K562 (cell line): ENCODE measurements at regions not wholly inside any gene's neighbourhood (a gene's known extent, or its start where the extent isn't known, plus 50 kb on each side); places are given as distances from the start of the nearest gene placed in this dataset.

Experiments used
- ATAC-seq: fragments of 200-7000 bp; cut with Tn5 transposase; 3 replicates; pipeline ENCODE4 v1.9.1; 2020; ENCODE audit warnings: moderate library complexity
- BruUV-seq: library from RNA; stranded (reverse); fragments of 400-500 nt; replicated peaks from 2 replicates; lab custom pipeline; 2021; lab: Mats Ljungman, UMichigan
- CTCF ChIA-PET: fragments of 300-600 bp; formaldehyde crosslinking; extraction: SDS; loops from one replicate; lab custom pipeline; 2021; ENCODE audit warnings: low intra/inter-chr PET ratio; lab: Yijun Ruan, JAX
- POLR2A ChIA-PET: fragments of 300-600, 350-650 bp; sonication (Branson Sonifier 250); formaldehyde crosslinking; extraction: SDS; loops from one replicate; lab custom pipeline; 2021; ENCODE audit warnings: antibody characterized with exemption, inconsistent platforms; lab: Yijun Ruan, JAX
- DNase-seq, 4 experiments: peaks; one replicate each; pipeline versions ENCODE4 v3.0.0 to v3.0.0-alpha.2; 2011 to 2018; ENCODE audit warnings: low spot score in 3 of 4, mixed read lengths in 3 of 4; ENCODE audit errors: extremely low read depth in 1 of 4
- FAIRE-seq: peaks from 2 replicates; lab custom pipeline; 2011; peaks lifted over from hg19 to GRCh38; lab: Jason Lieb, UNC
- H2AFZ ChIP-seq: 2 replicates; pipeline ENCODE4 v1.6.0; 2011; ENCODE audit warnings: low read depth, low read length, control low read depth, inconsistent platforms
- H3K27ac ChIP-seq: fragments of 200-600 bp; 3 replicates; pipeline ENCODE4 v1.8.0; 2011; ENCODE audit warnings: low read depth, mild to moderate bottlenecking, control low read depth, inconsistent platforms, low read length, moderate library complexity, mixed read lengths; ENCODE audit errors: extremely low read depth
- H3K27me3 ChIP-seq, 2 experiments: fragments of 300-600 bp in 1 of 2; 2 replicates in 1 of 2; 3 replicates in 1 of 2; pipeline versions ENCODE4 v1.6.0 to v1.8.0; 2011; ENCODE audit warnings: inconsistent platforms in 2 of 2, low read length in 2 of 2, mild to moderate bottlenecking in 1 of 2, mixed read lengths in 1 of 2, moderate library complexity in 1 of 2; ENCODE audit not compliant: control insufficient read depth in 2 of 2, insufficient read depth in 2 of 2
- H3K36me3 ChIP-seq: fragments of 300-600 bp; 3 replicates; pipeline ENCODE4 v1.8.0; 2011; ENCODE audit warnings: mild to moderate bottlenecking, low read length, inconsistent platforms; ENCODE audit not compliant: control insufficient read depth, insufficient read depth
- H3K4me1 ChIP-seq, 2 experiments: fragments of 200-600 bp in 1 of 2; replicated peaks in 1 of 2; 2 replicates in 1 of 2; 3 replicates in 1 of 2; pipeline versions ENCODE4 v1.5.1 to v1.8.0; 2011; ENCODE audit warnings: inconsistent platforms in 2 of 2, low read length in 2 of 2, mild to moderate bottlenecking in 1 of 2, mixed read lengths in 1 of 2, moderate library complexity in 1 of 2; ENCODE audit not compliant: control insufficient read depth in 2 of 2, insufficient read depth in 2 of 2
- H3K4me2 ChIP-seq: 2 replicates; pipeline ENCODE4 v1.6.1; 2011; ENCODE audit warnings: low read length, control low read depth, inconsistent platforms, mixed read lengths; ENCODE audit not compliant: insufficient read depth
- H3K4me3 ChIP-seq: fragments of 200-600 bp; sonication (generic), shearing (Covaris generic); 2 replicates; pipeline ENCODE4 v1.5.1; 2016; ENCODE audit warnings: control low read depth, inconsistent platforms
- H3K79me2 ChIP-seq: fragments of 200-600 bp; 3 replicates; pipeline ENCODE4 v1.8.0; 2011; ENCODE audit warnings: low read length, inconsistent platforms; ENCODE audit not compliant: control insufficient read depth, insufficient read depth
- H3K9ac ChIP-seq, 2 experiments: 2 replicates each; pipeline versions ENCODE4 v1.6.0 to v1.6.1; 2011; ENCODE audit warnings: low read depth in 2 of 2, low read length in 2 of 2, control low read depth in 1 of 2, inconsistent platforms in 1 of 2, mild to moderate bottlenecking in 1 of 2, mixed read lengths in 1 of 2; ENCODE audit not compliant: insufficient read depth in 1 of 2
- H3K9me1 ChIP-seq: one replicate; pipeline ENCODE4 v1.6.0; 2011; ENCODE audit warnings: inconsistent platforms, mild to moderate bottlenecking, low read length, moderate library complexity; ENCODE audit not compliant: control insufficient read depth, insufficient read depth
- H3K9me3 ChIP-seq: replicated peaks from 2 replicates; pipeline ENCODE4 v1.5.1; 2011; ENCODE audit warnings: low read depth, low read length, inconsistent platforms; ENCODE audit not compliant: control insufficient read depth, insufficient read depth
- H4K20me1 ChIP-seq: replicated peaks from 2 replicates; pipeline ENCODE4 v1.6.1; 2011; ENCODE audit warnings: low read length, inconsistent platforms, mixed read lengths; ENCODE audit not compliant: control insufficient read depth, insufficient read depth
- CBX1 ChIP-seq: sonication (generic); IDR thresholded peaks from 2 replicates; pipeline ENCODE4 v1.6.1; 2016; ENCODE audit warnings: antibody characterized with exemption, low read depth, mild to moderate bottlenecking
- CUX1 ChIP-seq: fragments of 200-800 bp; sonication (Bioruptor generic); IDR thresholded peaks from 2 replicates; pipeline ENCODE4 v1.6.1; 2016; ENCODE audit warnings: missing genetic modification characterization, missing compliant biosample characterization
- EP400 ChIP-seq: fragments of 450-650 bp; IDR thresholded peaks from 2 replicates; pipeline ENCODE4 v1.6.1; 2017; ENCODE audit warnings: antibody characterized with exemption, mild to moderate bottlenecking, moderate library complexity
- GABPB2 ChIP-seq: fragments of 250-450 bp; sonication (Bioruptor Pico); conservative IDR thresholded peaks from 2 replicates; pipeline ENCODE4 v1.5.1; 2021; ENCODE audit warnings: mild to moderate bottlenecking
- HMBOX1 ChIP-seq: sonication (generic); IDR thresholded peaks from 2 replicates; pipeline ENCODE4 v1.6.1; 2016
- HOXB6 ChIP-seq: fragments of 250-450 bp; sonication (Bioruptor Pico); IDR thresholded peaks from 2 replicates; pipeline ENCODE4 v1.5.1; 2022; ENCODE audit warnings: mild to moderate bottlenecking, borderline replicate concordance
- PATZ1 ChIP-seq: fragments of 250-450 bp; sonication (Bioruptor Pico); IDR thresholded peaks from 2 replicates; pipeline ENCODE4 v1.5.0; 2020; ENCODE audit warnings: mild to moderate bottlenecking, borderline replicate concordance
- PHF8 ChIP-seq: fragments of 200-600 bp; sonication (generic); IDR thresholded peaks from 2 replicates; pipeline ENCODE4 v1.6.1; 2012; ENCODE audit warnings: mixed run types, mild to moderate bottlenecking, inconsistent platforms, low read length, moderate library complexity, borderline replicate concordance
- TCF15 ChIP-seq: fragments of 250-450 bp; sonication (Bioruptor Pico); IDR thresholded peaks from 2 replicates; pipeline ENCODE4 v1.8.0; 2022; ENCODE audit warnings: moderate library complexity, mild to moderate bottlenecking, inconsistent platforms
- TFAM ChIP-seq: fragments of 250-450 bp; sonication (Bioruptor Pico); conservative IDR thresholded peaks from 2 replicates; pipeline ENCODE4 v1.5.0; 2021; ENCODE audit warnings: mild to moderate bottlenecking, moderate library complexity
- USF1 ChIP-seq: sonication (generic); formaldehyde crosslinking; IDR thresholded peaks from 2 replicates; pipeline ENCODE4 v1.9.0; 2022; ENCODE audit warnings: mild to moderate bottlenecking, missing genetic modification reagents
- ZNF408 ChIP-seq: fragments of 250-450 bp; sonication (Bioruptor Pico); IDR thresholded peaks from 2 replicates; pipeline ENCODE4 v1.4.0; 2020; ENCODE audit warnings: low read depth, mild to moderate bottlenecking, moderate library complexity
- ZNF589 ChIP-seq: fragments of 200-800 bp; sonication (Bioruptor generic); IDR thresholded peaks from 2 replicates; pipeline ENCODE4 v1.6.1; 2016; ENCODE audit warnings: low read depth, missing genetic modification characterization, missing compliant biosample characterization
- ZSCAN32 ChIP-seq: fragments of 450-650 bp; formaldehyde crosslinking; IDR thresholded peaks from 2 replicates; pipeline ENCODE4 v1.4.0; 2020; ENCODE audit warnings: mild to moderate bottlenecking, moderate library complexity
- whole genome bisulfite sequencing: fragments of 100-300 bp; shearing (Covaris generic); methylation state at CpG from one replicate; pipeline ENCODE4 v1.1.6; 2016; ENCODE audit warnings: low coverage, mixed read lengths; ENCODE audit not compliant: insufficient coverage; ENCODE audit errors: missing lambda C conversion rate; 5-methylcytosine and 5-hydroxymethylcytosine counted together
- in situ Hi-C: fragments of 300-500 bp; cut with MboI; formaldehyde crosslinking; loops from 4 replicates; pipeline ENCODE4 v1.15.0; 2018; ENCODE audit warnings: inconsistent platforms, mixed read lengths
- intact Hi-C: fragments of 100-400 bp; cut with micrococcal nuclease; formaldehyde crosslinking; loops from 2 replicates; pipeline ENCODE4 v1.14.2; 2022

- in situ Hi-C loops (no loop called here), intact Hi-C loops (no loop called here)
- H3K4me2 ChIP-seq = no peak overlapping the region
- no peak for DNase-seq
- no peaks in the 10 kb centered on the region for H3K9me1 ChIP-seq
- H3K27me3 ChIP-seq = peaks cover 0 to 5% of the 10 kb centered on the region in 2 experiments; a peak in 1 of 5 replicates
- ATAC-seq = no peak
- no peaks in the 10 kb centered on the region for H3K79me2 ChIP-seq
- ChIA-PET CTCF (no interaction called here), POLR2A (interaction anchor here (0.6 kb wide), 1 partner anchor 339 kb away, joined by 3 read pairs; no protein-coding TSS in a partner anchor)
- WGBS = under 1% methylated on average over 6 of the region's 6 CpGs
- H3K27ac ChIP-seq = no peak overlapping the region
- H3K36me3 ChIP-seq = no peaks in the 10 kb centered on the region
- no peaks in the 10 kb centered on the region for H4K20me1 ChIP-seq
- no peak overlapping the region for H3K9ac ChIP-seq
- H3K4me1 ChIP-seq = no peaks in the 10 kb centered on the region
- H2AFZ ChIP-seq = no peak overlapping the region
- BruUV-seq = no TSS peak
- no peak overlapping the region for H3K4me3 ChIP-seq
- H3K9me3 ChIP-seq = no peaks in the 10 kb centered on the region; the same call in 1 of the 2 replicates
- FAIRE-seq = no peak
- TF ChIP-seq TFAM (no peak), HMBOX1 (no peak), HOXB6 (CRISPR knock-in tag) (no peak), ZNF589 (CRISPR knock-in tag) (no peak), CBX1 (no peak), EP400 (no peak), CUX1 (CRISPR knock-in tag) (no peak), GABPB2 (CRISPR knock-in tag) (no peak), PHF8 (no peak), ZNF408 (CRISPR knock-in tag) (no peak), ZSCAN32 (CRISPR knock-in tag) (no peak), TCF15 (CRISPR knock-in tag) (no peak), USF1 (no peak), PATZ1 (CRISPR knock-in tag) (no peak)
Measured at GRCh38 chr2:173547499-173547898, 192.8 kb downstream of the CDCA7 start.
